NCI-H2196 treated with DMSO at 0.1 percent for 48 hours (cell line): ENCODE measurements at regions not wholly inside any gene's neighbourhood (a gene's known extent, or its start where the extent isn't known, plus 50 kb on each side); places are given as distances from the start of the nearest gene placed in this dataset.
"Not testable (repeated sequence)": the region's sequence is repeated elsewhere in the genome, so short reads cannot be mapped to it uniquely, and the experiment has no call there.

ENCODE experiments used
- DNase-seq: peaks from one replicate; lab custom pipeline; 2025; ENCODE audit not compliant: unreplicated experiment; lab: John Stamatoyannopoulos, UW

DNA sequence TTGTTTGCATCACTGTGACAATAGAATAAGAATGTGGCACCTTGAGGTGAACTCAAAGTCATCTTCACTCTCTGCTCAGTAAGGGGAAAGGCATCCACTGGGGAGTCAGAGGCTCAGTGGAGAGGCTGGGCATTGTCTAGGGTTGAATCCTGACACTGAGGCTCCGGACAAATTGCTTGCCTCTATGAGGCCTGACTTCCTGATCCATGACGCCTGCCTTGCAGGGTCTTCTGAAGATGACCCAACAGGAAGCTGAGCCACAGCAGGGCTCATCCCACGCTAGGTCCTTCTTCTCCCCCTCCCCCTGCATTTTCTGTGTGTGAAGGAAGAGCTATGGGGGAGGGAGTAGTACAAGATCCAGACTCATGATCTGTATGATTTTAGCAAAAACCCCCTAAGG lies 265.1 kb downstream of the SH3BP4 start:
- no peak for DNase-seq

DNA sequence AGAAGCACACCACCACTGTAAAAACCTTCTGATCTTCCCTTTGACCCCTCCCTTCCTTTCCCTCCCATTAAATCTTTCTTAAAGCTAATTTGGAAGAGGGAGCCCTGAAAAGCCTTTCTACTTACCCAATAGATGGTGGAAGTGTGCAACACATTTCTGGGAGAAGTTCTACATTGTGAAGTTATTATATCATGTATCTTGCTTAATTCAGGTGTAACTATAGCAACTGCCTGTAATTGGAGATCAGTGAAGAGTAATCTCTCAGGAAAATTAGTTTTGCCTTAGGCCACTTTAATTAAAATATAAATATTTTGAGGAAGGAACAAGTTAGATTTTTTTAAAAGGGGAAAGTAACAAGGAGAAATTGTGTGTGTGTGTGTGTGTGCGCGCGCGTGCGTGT lies 266.0 kb downstream of the SH3BP4 start:
- DNase-seq: no peak

DNA sequence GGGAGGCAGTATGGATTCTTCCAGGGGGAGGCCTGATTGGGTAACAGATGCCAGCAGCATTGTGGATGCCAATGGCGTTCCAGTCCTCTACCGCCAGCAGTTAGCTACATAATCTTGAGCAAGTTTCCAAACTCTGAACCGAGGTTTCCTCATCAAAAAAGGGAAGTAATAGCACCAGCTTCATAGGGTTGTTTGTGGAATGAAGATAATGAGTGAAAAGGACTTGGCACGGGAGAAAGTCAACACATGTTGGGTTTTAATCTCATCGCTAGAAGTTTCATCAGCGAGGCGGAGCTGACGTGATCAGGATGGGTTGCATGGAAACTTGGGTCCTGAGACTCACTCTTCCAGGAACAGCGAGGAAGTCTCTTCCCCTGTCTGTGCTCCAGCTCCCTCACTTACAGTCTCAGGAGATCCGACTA lies 266.7 kb downstream of the SH3BP4 start:
- DNase-seq: no peak

DNA sequence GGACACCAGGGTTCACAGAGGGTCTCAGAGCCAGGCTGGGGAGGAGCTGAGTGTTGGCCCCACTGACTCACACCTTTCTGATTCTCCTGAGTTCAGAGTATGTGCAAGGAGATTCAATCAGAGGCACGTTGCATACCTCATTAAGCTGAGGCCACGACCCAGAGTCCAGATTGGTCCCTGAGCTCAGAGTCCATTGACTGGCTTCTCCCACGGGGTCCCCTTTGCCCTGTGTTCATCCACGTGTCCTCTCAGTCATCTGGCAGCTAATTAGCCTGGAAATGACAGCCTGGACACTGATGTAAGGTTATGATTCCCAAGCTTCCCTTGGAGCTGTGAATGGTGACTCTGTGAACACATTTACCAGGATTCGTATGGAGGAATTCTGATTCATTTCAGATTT lies 267.2 kb downstream of the SH3BP4 start:
- no peak for DNase-seq

DNA sequence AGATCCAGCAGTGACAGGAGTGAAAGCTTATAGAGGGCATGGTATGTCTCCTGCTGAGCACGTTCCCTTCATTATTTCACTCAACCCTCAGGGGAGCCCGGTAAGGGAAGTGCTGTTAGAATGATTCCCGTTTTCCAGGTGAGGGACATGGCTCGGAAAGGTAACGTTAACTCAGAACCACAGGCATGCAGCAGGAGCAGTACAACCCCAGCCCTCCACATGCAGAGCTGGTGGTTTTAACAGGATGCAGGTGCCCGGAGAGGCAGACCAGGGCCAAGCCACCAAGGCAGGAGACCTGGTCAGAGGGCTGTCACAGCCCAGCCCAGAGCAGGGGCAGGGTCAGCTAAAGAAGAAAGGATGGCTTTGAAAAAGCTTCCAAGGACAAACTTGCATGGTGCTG lies 268.5 kb downstream of the SH3BP4 start:
- no peak for DNase-seq

DNA sequence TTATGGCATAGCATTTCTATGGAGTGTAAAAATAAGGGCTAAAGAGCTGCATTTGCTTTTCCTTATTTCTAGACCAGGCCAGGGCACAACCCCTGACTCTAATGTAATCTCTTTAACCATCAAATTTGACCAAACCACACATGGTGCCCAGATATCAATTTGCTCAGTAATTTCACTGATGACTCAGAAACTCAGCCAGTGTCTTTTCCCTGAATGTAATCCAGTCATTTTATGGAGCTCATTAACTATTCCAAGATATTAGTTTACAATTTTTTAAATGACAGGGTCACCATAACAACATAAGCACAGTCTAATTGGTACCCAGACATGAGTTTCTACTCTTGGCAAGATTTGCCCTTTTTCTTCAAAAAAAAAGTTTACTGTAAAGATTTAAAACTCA lies 270.8 kb upstream of the AGAP1 start:
- DNase-seq: no peak

DNA sequence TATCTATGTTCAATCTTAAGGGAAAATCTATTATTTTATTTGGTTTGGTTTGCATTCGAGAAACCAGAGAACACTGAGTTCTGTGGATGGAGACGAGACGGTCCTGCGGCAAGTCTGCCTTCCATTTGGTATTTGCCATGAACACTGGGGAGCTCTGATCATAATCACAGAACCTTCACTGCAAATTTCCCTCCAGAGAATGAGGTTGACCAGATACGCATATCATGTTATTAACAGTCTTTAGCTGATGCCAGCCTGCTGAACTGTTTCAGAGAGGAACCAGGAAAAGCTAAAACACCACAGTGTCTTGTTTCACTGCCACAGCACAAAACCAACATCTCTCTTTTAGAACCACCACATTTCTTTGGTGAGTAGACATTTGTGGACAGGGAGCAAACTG lies 269.4 kb upstream of the AGAP1 start:
- DNase-seq: no peak

DNA sequence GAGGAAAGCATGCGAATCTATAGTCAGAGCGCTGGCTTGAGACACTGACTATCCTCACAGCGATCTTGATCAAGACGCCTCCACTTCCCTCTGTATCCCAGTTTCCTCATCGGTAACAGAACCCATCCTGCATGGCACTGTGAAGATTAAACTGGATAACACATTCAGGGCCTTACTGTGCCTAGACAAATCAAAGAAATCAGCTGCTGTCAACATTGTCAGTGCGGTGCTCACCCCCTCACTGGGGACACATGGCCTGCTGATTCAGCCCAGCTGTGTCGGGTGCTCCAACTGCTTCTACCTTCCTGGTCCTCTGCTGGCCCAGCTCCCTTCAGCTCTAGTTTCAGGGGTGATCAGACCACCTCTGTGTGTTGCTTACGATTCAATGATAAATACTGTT lies 268.6 kb upstream of the AGAP1 start:
- no peak for DNase-seq

DNA sequence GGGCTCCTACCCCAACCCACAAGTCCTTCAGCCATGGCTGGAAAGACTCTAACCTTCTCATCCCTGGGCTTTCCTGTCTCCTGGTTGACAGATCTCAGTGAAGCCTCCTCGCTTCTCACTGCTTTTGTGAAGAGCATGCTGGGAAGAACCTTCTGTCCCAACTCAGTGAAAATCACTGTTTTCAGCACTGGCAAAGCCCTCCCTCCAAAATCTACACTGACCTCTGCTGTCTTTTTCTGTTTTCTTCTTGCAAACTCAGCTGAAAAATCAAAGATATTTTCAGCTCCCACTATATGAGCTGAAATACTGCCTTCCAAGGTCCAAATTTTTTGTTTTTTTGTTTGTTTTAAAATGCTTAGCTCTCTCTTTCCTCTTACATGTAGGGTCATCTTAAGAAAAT lies 266.3 kb upstream of the AGAP1 start:
- DNase-seq: no peak

DNA sequence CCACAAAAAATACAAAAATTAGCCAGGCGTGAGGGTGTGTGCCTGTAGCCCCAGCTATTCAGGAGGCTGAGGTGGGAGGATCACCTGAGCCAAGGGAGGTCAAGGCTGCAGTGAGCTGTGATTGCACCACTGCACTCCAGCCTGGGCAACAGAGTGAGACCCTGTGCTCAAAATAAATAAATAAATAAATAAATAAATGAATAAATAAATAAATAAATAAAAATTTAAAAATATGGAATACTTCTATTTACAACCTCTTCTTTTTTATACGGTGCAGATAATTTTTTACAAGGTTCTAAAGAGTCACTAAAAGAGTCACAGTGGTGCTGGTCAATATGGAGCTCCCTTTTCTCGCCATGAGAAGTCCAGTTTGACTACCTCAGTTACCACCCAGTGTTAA lies 265.4 kb upstream of the AGAP1 start:
- DNase-seq: not testable (repeated sequence)

DNA sequence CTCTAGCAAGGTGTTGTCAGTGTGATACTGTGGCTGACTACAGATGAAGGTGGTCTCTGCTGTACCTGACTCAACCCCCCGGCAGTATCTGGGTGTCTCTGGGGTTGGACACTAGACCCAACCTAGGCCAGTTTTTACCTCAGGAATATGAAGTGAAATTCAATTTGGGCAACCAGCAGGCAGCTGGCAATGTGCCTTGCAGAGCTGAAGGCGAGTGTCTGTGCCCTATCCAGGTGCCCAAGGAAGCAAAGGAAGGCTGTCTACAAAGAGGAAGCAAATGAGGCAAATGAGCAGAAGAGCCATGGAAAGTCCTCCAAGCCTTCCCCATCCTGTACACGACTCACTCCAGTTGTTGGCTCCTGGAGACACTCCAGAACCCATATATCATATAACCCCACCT lies 264.6 kb upstream of the AGAP1 start:
- no peak for DNase-seq

DNA sequence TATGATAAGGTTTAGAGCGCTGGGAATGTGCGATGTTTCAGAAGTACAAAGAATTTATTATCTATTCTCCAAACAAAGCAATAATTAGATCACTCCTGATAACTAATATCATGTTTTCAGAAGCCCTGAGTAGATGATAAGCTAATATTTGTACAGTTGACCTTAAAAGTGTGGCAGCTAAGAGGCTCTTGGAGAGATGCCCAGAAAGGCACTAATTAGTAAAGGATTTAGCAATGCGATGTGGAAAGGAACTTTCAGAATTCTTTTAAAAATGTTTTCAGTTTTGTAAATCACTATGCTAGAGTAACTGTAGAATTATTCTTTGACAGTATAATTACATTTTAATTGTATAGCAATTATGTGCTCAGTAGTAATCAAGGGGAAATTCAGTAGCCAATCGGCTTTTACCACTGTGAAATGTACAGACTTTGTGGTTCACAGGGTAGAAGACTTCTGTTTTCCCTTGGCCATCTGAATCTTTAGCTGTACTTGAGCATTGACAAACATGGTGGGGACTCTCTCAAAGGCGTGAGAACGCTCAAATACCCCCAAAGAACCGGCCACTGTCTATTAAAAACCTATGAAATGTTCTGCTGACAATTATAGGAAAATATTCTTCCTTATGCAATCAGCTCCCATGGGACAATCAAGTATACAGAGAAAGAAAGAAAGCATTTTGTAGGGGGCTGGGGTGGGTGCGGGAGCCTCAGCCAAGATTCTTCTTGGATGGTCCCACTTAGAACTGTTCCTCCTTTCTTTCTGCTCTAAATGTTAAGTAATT lies 262.8 kb upstream of the AGAP1 start:
- peak; percentile 31 for DNase-seq

DNA sequence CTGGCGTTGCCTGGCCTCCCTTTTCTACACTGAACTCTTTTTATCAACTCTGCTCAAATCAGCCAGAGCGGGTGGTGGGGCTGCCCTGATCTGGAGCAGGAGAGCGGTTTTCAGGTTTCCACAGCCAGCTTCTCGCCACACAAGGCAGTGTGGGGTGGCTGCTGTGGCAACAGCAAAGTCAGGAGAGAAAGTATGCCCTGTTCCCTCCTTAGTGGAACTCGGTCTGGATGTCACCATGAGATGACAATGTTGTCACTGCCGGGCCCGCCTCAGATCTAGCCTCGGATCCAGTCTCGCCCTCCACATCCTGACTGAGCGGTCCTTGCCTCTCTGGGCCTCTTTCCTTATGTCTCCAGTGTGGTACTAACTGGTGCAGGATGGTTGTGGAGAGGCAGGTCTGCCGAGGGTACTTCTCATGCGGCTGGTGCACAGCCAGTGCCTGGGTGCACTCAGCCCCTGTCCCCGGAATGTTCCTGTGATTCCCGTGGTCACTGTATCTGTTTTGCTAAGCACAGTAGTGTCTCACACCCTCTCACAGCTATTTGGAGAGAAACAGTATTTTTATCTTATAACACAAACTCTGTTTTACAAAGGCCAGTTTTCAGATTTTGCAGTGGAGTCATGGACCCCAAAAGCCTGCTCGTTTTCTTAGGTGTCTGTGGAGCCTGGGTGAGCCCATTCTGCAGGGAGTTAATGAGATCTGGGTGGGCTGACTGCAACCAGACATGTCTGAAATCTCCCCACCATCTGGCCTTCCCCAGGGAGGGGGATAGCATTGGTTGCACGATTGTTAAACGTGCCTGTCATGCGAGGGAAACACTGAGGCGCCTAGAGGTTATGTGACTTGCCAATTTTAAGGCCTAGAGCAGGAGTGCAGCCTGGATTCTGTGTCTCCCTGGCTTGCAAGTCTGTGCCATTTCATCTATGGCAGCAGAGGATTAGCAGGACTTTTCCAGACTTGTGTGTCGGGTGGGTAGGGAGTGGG lies 261.1 kb upstream of the AGAP1 start:
- DNase-seq: no peak

DNA sequence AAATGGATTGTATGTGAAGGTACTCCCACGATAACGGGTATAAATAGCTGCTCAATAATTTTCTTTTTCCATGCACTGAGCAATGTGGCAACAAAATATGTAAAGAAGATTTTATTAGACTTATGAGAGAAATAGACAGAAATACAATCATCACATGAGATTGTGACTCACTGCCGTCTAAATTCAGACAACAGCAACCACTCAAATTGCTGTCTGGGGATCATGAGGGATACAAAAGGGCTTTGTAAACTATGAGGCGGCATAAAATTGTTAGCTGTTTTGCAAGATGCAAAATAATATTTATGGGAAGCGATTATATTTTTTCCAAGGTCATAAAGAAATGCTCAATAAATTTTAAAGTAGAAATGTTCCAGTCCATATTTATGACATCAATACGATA lies 259.1 kb upstream of the AGAP1 start:
- DNase-seq: no peak

DNA sequence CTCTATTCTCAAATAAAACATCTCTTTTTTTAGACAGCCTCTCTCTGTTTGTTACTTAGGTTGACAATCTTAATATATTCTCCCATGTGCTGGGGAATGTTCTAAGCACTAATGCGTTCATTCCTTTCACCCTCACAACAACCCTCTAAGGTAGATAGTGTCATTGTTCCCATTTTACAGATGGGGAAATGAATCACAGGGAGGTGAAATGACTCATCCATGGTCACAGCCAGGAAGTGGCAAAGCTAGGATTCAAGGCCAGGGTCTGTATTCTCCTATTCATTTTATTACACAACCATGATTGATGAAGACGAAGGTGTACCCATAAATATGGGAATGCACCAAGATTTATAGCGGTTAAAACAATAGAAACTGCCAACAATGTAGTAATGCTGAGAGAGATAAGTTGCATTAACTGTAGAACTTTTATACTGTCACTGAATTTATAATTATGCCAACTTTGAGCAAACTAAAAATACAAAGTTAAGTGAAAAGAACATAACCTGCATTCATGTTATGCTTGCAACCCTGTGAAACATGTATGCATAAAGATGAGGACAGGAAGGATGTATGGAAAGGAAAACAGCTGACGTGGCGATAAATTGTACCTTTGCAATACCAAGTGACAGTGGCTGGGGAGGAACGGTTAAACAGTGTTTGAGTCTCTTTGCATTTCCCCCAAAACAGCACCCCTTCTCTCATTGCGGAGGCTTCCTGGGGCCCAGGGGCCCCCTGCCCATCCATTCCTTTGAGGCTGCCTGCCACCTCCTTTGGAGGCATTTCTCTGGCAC lies 257.7 kb upstream of the AGAP1 start:
- DNase-seq: no peak

DNA sequence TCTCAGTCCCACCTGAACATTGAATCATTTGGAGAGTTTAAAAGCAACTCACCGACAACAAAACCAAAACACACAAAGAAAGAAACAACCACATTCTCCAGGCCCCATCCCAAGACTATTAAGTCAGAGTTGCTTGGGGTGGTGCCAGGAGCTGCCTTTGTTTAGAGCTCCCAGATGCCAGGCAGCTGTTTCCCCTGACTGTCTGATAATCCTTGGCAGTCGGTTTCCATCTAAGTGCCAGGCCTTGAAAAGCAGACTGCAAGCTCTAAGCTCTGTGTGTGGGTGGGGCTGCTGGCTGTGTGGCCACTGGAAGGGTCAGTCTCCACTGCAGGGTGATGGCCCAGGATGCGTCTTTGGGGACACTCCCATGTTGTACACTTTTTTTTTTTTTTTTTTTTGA lies 255.3 kb upstream of the AGAP1 start:
- DNase-seq: peak; percentile 54

DNA sequence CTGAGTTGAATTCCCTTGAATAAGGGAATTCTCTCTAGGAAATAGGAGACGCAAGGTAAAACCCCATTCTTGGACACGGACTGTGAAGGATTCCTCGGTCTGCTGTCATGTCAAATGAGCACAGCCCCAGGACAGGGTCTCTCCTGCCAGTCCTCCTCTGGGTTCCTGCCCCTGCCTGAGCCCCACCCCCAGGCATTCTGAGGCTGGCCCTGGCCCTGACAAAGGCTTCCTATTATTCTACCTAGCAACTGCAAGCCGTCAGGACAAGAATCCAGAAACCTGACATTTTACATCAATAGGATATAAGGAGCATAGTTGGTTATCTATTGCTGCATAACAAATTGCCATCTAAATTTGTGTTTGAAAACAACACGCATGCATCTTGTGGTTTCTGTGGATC lies 253.3 kb upstream of the AGAP1 start:
- DNase-seq: no peak

DNA sequence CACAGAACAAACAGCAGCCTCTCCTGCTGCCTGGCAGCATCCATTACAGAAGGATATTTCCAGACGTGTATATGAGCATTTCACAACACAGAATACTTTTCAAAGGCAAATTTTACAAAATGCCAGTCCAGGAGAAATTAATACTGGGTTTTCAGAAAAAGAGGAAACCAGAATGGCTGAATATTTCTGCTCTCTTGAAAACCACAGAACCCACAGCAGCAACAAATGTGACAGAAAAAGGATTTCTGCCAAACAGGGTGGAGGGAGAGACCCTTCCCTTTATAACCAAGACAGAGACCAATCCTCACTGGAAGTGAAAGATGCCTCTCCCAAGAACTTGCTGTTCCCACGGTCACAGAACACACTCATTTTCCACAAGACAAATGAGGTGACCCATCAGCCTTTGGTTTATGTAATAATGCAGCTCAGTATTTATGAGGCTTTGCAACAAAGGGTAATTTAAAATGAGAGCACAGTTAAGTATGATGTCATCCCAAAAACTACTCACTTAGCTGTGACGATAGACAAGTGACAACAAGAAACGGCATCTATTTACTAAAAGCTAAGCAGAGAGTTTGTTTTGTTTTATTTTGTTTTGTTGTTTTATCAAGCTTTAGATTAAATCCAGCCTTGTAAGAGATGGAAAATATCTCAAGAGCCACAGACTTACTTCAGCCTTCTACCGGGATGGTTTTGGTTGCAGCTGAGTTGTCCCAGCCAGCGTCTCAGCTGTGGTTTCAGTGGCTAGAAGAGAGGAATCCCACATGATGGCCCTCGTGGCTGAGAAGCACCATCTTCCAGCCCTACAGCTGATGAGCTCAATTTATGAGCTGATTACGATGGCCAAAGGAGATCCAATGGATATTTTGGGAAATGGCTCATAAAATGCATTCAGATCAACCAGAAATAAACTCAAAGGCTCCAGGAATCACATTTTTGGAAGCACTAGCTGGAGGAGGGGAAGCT lies 249.3 kb upstream of the AGAP1 start:
- DNase-seq: no peak

DNA sequence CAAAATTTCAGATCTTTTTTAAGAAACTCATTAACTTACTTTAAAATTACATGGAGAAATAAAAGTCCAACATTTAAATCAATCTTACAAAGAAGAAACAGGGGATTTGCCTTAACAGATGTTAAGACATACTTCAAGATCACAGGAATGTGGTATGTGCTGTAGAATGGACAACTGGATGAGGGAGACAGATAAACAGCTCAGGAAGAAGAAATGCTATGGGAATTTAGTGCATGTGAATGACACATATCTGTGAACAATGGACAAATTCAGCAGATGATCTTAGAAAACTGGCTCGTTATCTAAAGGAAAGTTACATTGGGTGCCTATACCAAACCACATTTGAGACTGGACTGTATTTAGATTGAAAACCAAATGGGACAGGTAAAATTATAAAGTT lies 246.8 kb upstream of the AGAP1 start:
- DNase-seq: no peak

DNA sequence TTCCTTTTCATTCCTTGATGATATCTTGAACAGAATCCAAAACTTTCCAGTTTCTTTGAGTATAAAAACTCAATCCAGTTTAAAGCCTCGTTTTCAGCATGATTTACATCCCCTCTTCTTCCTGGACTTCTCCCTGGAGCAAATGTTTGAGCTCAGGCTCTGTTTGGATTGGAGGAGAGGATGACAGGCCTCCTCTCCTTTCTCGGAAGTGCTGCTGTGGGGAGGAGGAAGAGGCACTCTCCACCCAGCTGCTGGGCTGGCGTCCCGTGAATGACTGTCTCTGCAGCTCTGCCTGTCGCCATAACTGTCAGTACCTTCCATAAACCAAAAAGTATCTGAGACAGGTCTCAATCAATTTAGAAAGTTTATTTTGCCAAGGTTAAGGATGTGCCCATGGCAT lies 238.2 kb upstream of the AGAP1 start:
- no peak for DNase-seq
